H1 (cell line): ENCODE measurements at regions not wholly inside any gene's neighbourhood (a gene's known extent, or its start where the extent isn't known, plus 50 kb on each side); places are given as distances from the start of the nearest gene placed in this dataset.

Experiments used
- ASH2L ChIP-seq: fragments of 200-600, 300-600 bp; sonication (generic); IDR thresholded peaks from one replicate; pipeline ENCODE4 v1.7.1; 2017; ENCODE audit warnings: low read length
- EP300 ChIP-seq, 2 experiments: IDR thresholded peaks; 1 replicate in 1 of 2; 2 replicates in 1 of 2; pipeline ENCODE4 v1.6.1; 2011 to 2012; ENCODE audit warnings: low read depth in 2 of 2, low read length in 2 of 2, mild to moderate bottlenecking in 2 of 2, borderline replicate concordance in 1 of 2, inconsistent platforms in 1 of 2, moderate library complexity in 1 of 2
- EZH2 ChIP-seq: fragments of 200-600 bp; sonication (generic); IDR thresholded peaks from 2 replicates; pipeline ENCODE4 v1.7.1; 2012; ENCODE audit warnings: low read depth, mild to moderate bottlenecking, moderate library complexity, low read length, inconsistent platforms; ENCODE audit not compliant: severe bottlenecking
- FOSL1 ChIP-seq: IDR thresholded peaks from 2 replicates; pipeline ENCODE4 v1.6.1; 2011; ENCODE audit warnings: mild to moderate bottlenecking, low read depth, low read length, moderate library complexity; ENCODE audit not compliant: insufficient read depth
- MAFK ChIP-seq: IDR thresholded peaks from 2 replicates; pipeline ENCODE4 v1.6.1; 2012; ENCODE audit warnings: low read depth, mild to moderate bottlenecking, improper control_type of control experiment, low read length
- TCF12 ChIP-seq: IDR thresholded peaks from 2 replicates; pipeline ENCODE4 v1.6.1; 2011; ENCODE audit warnings: low read depth, mild to moderate bottlenecking, low read length
- TF ChIP-seq, protein P1 (sequence below), 3 experiments: IDR thresholded peaks; 1 replicate in 2 of 3; 2 replicates in 1 of 3; pipeline versions ENCODE4 v1.5.1 to v1.6.1; 2011; ENCODE audit warnings: low read length in 3 of 3, mild to moderate bottlenecking in 3 of 3, inconsistent platforms in 2 of 3, low read depth in 1 of 3, moderate library complexity in 1 of 3; ENCODE audit not compliant: insufficient read depth in 1 of 3; ENCODE audit errors: control extremely low read depth in 1 of 3
- TF ChIP-seq, protein P2 (sequence below): IDR thresholded peaks from 2 replicates; pipeline ENCODE4 v1.6.1; 2012; ENCODE audit warnings: inconsistent platforms

DNA sequence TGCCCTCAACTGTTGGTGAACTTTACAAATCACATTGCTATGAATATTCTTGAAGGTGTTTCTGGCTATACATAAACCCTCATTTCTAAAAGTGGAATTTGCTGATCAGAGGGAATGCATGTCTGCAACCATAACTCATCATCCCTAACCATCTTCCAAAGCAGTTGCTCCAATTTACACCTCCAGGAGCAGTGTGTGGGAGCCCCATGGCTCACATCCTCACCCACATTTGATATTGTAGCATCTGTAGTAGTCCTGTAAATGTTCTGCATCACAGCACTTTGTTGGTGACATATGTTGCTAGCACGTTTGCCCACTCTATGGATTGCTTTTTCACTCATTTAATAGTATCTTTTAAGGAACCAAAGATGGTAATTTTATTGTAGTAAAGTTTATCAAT is 183.8 kb upstream of the SMLR1 start:
- TF ChIP-seq, protein P1, sequence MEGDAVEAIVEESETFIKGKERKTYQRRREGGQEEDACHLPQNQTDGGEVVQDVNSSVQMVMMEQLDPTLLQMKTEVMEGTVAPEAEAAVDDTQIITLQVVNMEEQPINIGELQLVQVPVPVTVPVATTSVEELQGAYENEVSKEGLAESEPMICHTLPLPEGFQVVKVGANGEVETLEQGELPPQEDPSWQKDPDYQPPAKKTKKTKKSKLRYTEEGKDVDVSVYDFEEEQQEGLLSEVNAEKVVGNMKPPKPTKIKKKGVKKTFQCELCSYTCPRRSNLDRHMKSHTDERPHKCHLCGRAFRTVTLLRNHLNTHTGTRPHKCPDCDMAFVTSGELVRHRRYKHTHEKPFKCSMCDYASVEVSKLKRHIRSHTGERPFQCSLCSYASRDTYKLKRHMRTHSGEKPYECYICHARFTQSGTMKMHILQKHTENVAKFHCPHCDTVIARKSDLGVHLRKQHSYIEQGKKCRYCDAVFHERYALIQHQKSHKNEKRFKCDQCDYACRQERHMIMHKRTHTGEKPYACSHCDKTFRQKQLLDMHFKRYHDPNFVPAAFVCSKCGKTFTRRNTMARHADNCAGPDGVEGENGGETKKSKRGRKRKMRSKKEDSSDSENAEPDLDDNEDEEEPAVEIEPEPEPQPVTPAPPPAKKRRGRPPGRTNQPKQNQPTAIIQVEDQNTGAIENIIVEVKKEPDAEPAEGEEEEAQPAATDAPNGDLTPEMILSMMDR (IDR thresholded peaks at IDR 0.05; ENCODE audit: control extremely low read depth in 1 of 3, insufficient read depth in 1 of 3, low read depth in 1 of 3, low read length in 3 of 3): no peak
- TF ChIP-seq ASH2L (no peak), TCF12 (no peak), EP300 (IDR thresholded peaks at IDR 0.05; ENCODE audit: borderline replicate concordance in 1 of 2, low read depth in 2 of 2, low read length in 2 of 2) (no peak), MAFK (no peak), EZH2 (no peak), FOSL1 (no peak)
- TF ChIP-seq, protein P2, sequence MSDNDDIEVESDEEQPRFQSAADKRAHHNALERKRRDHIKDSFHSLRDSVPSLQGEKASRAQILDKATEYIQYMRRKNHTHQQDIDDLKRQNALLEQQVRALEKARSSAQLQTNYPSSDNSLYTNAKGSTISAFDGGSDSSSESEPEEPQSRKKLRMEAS: no peak
